CD8-positive, alpha-beta memory T cell (primary cell): ENCODE measurements at regions not wholly inside any gene's neighbourhood (a gene's known extent, or its start where the extent isn't known, plus 50 kb on each side); places are given as distances from the start of the nearest gene placed in this dataset.
"Not testable (repeated sequence)": the region's sequence is repeated elsewhere in the genome, so short reads cannot be mapped to it uniquely, and the experiment has no call there.

ENCODE experiments used
- CTCF ChIA-PET: fragments of 350-600 bp; sonication (Branson Sonifier 250); formaldehyde crosslinking; loops from one replicate; lab custom pipeline; 2021; ENCODE audit warnings: antibody characterized with exemption; lab: Charles Lee
- POLR2A ChIA-PET: fragments of 350-600 bp; sonication (Branson Sonifier 250); formaldehyde crosslinking; loops from one replicate; lab custom pipeline; 2021; ENCODE audit warnings: antibody characterized with exemption; lab: Charles Lee
- DNase-seq, 5 donors: peaks; one replicate each; pipeline versions ENCODE4 v3.0.0 to v3.0.0-alpha.2; 2020 to 2022; ENCODE audit warnings: mixed read lengths in 1 of 5
- H3K27ac ChIP-seq: one replicate; pipeline ENCODE4 v1.7.0; 2013; ENCODE audit warnings: low read depth, mild to moderate bottlenecking, low read length, moderate library complexity
- H3K27me3 ChIP-seq: 2 replicates; pipeline ENCODE4 v1.7.0; 2013; ENCODE audit warnings: low read length, mild to moderate bottlenecking; ENCODE audit not compliant: insufficient read depth, poor library complexity, severe bottlenecking
- H3K36me3 ChIP-seq: 2 replicates; pipeline ENCODE4 v1.7.0; 2013; ENCODE audit warnings: mild to moderate bottlenecking, low read length, moderate library complexity; ENCODE audit not compliant: insufficient read depth
- H3K4me1 ChIP-seq: 2 replicates; pipeline ENCODE4 v1.7.0; 2013; ENCODE audit warnings: mild to moderate bottlenecking, low read length, moderate library complexity; ENCODE audit not compliant: insufficient read depth
- H3K4me3 ChIP-seq: 2 replicates; pipeline ENCODE4 v1.7.0; 2013; ENCODE audit warnings: mild to moderate bottlenecking, low read length
- H3K9me3 ChIP-seq: 2 replicates; pipeline ENCODE4 v1.7.0; 2013; ENCODE audit warnings: mild to moderate bottlenecking, low read length
- H3K27ac Mint-ChIP-seq, 8 donors: one replicate each; pipeline ENCODE4 v1.8.0; 2020 to 2021; ENCODE audit warnings: mixed read lengths in 8 of 8, mild to moderate bottlenecking in 6 of 8, inconsistent platforms in 3 of 8, moderate library complexity in 3 of 8
- H3K27me3 Mint-ChIP-seq, 2 donors: one replicate each; pipeline ENCODE4 v1.8.0; 2020 to 2021; ENCODE audit warnings: mixed read lengths in 2 of 2, mild to moderate bottlenecking in 1 of 2, moderate library complexity in 1 of 2
- H3K36me3 Mint-ChIP-seq, 3 donors: one replicate each; pipeline ENCODE4 v1.8.0; 2020 to 2021; ENCODE audit warnings: mixed read lengths in 3 of 3, inconsistent platforms in 1 of 3, mild to moderate bottlenecking in 1 of 3
- H3K4me1 Mint-ChIP-seq, 3 donors: one replicate each; pipeline ENCODE4 v1.8.0; 2020 to 2021; ENCODE audit warnings: mixed read lengths in 3 of 3, inconsistent platforms in 1 of 3, mild to moderate bottlenecking in 1 of 3
- H3K4me3 Mint-ChIP-seq, 7 donors: one replicate each; pipeline ENCODE4 v1.8.0; 2020 to 2021; ENCODE audit warnings: mixed read lengths in 7 of 7, mild to moderate bottlenecking in 6 of 7, moderate library complexity in 4 of 7, inconsistent platforms in 2 of 7
- H3K9me3 Mint-ChIP-seq, 5 donors: one replicate each; pipeline ENCODE4 v1.8.0; 2020 to 2022; ENCODE audit warnings: mixed read lengths in 5 of 5, mild to moderate bottlenecking in 3 of 5, moderate library complexity in 2 of 5, inconsistent platforms in 1 of 5

DNA sequence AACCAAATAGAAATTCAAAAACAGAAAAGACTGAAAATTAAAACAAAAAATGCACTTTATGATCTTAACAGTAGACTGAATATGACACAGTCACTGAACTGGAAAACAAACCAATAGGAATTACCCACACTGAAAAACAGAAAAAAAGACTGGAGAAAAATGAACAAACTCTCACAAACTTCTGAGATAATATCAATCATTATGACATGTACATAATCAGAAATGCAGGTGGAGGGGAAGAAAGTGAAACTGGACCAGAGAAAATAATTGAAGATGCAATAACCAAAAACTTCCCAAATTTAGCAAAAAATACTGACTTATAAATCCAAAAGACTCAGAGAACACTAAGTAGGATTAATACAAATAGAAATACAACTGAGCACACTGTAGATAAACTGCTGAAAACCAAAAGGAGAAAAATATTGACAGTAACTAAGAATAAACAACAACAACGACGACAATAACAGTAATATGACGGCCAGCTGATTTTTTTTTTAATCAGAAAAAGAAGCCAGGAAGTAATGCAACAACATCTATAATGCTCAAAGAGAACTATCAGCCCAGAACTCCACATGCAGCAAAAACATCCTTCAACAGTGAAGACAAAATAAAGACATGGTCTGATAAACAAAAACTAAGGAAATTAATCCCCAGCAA lies 108.1 kb downstream of the ZFAND4 start:
- Mint-ChIP-seq H3K27ac (no peak overlapping the region), H3K4me1 (peaks cover 35 to 71% (median 55%) of the 10 kb centered on the region in 3 donors), H3K36me3 (peaks cover 0 to 11% (median 6%) of the 10 kb centered on the region in 3 donors), H3K9me3 (no peaks in the 10 kb centered on the region), H3K4me3 (no peak overlapping the region), H3K27me3 (no peaks in the 10 kb centered on the region)
- Histone ChIP-seq H3K9me3 (no peaks in the 10 kb centered on the region), H3K27me3 (no peaks in the 10 kb centered on the region), H3K36me3 (no peaks in the 10 kb centered on the region), H3K27ac (no peak overlapping the region), H3K4me1 (no peaks in the 10 kb centered on the region), H3K4me3 (no peak overlapping the region)
- DNase-seq, result no peak
- ChIA-PET CTCF (no interaction called here), POLR2A (no interaction called here)

DNA sequence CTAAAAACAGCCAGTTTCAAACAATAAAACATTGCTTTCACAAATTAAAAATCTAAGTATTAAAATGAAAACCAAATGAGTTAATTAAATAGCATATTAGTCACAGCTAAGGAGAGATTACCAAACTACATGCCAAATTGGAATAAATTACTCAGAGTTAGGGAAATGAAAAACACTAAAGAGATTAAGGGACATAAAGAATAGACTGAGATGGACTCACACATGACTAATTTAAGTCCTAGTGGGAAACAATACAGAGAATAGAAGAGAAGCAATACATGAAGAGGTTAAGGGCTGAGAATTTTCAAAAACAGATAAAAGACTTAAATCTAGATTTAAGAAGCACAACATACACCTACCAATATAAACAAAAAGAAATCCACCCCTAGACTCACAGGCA lies 110.6 kb downstream of the ZFAND4 start:
- H3K27ac Mint-ChIP-seq, result peak overlapping the region in 1 of 8 donors; percentile 32
- H3K27me3 Mint-ChIP-seq, result no peaks in the 10 kb centered on the region
- peak overlapping the region in 1 of 7 donors; percentile 7 for H3K4me3 Mint-ChIP-seq
- H3K4me1 Mint-ChIP-seq, result peaks cover 46 to 79% (median 66%) of the 10 kb centered on the region in 3 donors
- Histone ChIP-seq H3K27me3 (no peaks in the 10 kb centered on the region), H3K36me3 (no peaks in the 10 kb centered on the region), H3K4me1 (peaks cover 18% of the 10 kb centered on the region), H3K27ac (no peak overlapping the region), H3K4me3 (no peak overlapping the region), H3K9me3 (no peaks in the 10 kb centered on the region)
- H3K36me3 Mint-ChIP-seq, result peaks cover 0 to 9% (median 4%) of the 10 kb centered on the region in 3 donors
- no peak for DNase-seq
- POLR2A ChIA-PET, result no interaction called here
- CTCF ChIA-PET, result no interaction called here
- H3K9me3 Mint-ChIP-seq, result no peaks in the 10 kb centered on the region

DNA sequence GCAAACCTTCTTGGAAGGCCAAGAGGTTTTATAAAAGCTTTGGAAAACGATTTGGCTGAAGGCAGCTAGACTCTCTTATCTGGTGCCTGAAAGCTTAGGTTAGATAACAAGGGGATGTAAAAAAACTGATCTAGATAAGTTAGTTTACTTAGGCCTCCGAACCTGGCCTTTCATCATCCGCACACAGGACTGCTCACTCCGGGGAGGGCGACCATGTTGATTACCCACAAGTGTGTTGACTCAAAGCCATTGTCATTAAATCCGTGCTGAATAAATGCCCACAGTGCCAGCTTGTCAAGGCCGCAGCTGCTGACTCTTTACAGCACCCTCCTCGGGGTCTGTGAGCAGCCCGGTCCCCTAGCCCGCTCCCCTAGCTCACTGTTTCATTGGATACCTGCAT lies 112.3 kb downstream of the ZFAND4 start:
- H3K4me3 ChIP-seq, result no peak overlapping the region
- POLR2A ChIA-PET, result interaction anchor here (0.5 kb wide), 1 partner anchor 19 kb away, joined by 4 read pairs; no protein-coding TSS in a partner anchor
- peaks cover 20% of the 10 kb centered on the region for H3K4me1 ChIP-seq
- no peaks in the 10 kb centered on the region for H3K36me3 ChIP-seq
- no peak overlapping the region for H3K4me3 Mint-ChIP-seq
- CTCF ChIA-PET, result no interaction called here
- no peaks in the 10 kb centered on the region for H3K27me3 Mint-ChIP-seq
- H3K27ac ChIP-seq, result no peak overlapping the region
- DNase-seq, result no peak
- H3K9me3 ChIP-seq, result no peaks in the 10 kb centered on the region
- no peaks in the 10 kb centered on the region for H3K27me3 ChIP-seq
- H3K36me3 Mint-ChIP-seq, result peaks cover 0 to 12% (median 4%) of the 10 kb centered on the region in 3 donors
- H3K27ac Mint-ChIP-seq, result peak overlapping the region in 1 of 8 donors; percentile 81
- no peaks in the 10 kb centered on the region for H3K9me3 Mint-ChIP-seq
- H3K4me1 Mint-ChIP-seq, result peaks cover 53 to 80% (median 71%) of the 10 kb centered on the region in 3 donors

DNA sequence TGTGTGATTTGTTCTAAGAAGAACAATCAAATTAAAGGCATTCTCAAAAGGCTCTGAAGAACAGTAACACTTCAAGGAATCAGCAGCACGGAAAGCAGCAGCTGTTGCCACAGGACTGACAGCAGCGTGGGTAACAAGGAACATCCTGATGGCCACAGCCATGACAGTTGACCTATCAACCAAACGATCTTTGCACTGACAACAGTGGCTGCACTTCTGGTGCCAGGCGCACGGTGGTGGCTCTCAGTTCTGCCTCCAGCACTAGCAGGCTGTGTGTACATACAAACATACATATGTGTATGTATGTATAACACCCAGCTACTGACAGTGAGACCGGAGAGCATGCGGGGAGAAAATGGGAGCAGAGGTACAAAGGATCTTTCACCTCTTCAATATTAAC lies 114.1 kb downstream of the ZFAND4 start:
- H3K27ac ChIP-seq, result no peak overlapping the region
- no peaks in the 10 kb centered on the region for H3K27me3 ChIP-seq
- H3K4me3 Mint-ChIP-seq, result peak overlapping the region in 5 of 7 donors; percentile 23 to 70 (median 44)
- no peak for DNase-seq
- peak overlapping the region in 7 of 8 donors; percentile 17 to 84 (median 63) for H3K27ac Mint-ChIP-seq
- H3K9me3 ChIP-seq, result no peaks in the 10 kb centered on the region
- no peaks in the 10 kb centered on the region for H3K9me3 Mint-ChIP-seq
- H3K4me3 ChIP-seq, result no peak overlapping the region
- CTCF ChIA-PET, result no interaction called here
- H3K27me3 Mint-ChIP-seq, result no peaks in the 10 kb centered on the region
- H3K36me3 Mint-ChIP-seq, result peaks cover 0 to 12% (median 5%) of the 10 kb centered on the region in 3 donors
- peaks cover 20% of the 10 kb centered on the region for H3K4me1 ChIP-seq
- H3K4me1 Mint-ChIP-seq, result peaks cover 42 to 70% (median 55%) of the 10 kb centered on the region in 3 donors
- no peaks in the 10 kb centered on the region for H3K36me3 ChIP-seq
- POLR2A ChIA-PET, result interaction anchor here (1.2 kb wide), 1 partner anchor 22 kb away, joined by 3 read pairs; no protein-coding TSS in a partner anchor

DNA sequence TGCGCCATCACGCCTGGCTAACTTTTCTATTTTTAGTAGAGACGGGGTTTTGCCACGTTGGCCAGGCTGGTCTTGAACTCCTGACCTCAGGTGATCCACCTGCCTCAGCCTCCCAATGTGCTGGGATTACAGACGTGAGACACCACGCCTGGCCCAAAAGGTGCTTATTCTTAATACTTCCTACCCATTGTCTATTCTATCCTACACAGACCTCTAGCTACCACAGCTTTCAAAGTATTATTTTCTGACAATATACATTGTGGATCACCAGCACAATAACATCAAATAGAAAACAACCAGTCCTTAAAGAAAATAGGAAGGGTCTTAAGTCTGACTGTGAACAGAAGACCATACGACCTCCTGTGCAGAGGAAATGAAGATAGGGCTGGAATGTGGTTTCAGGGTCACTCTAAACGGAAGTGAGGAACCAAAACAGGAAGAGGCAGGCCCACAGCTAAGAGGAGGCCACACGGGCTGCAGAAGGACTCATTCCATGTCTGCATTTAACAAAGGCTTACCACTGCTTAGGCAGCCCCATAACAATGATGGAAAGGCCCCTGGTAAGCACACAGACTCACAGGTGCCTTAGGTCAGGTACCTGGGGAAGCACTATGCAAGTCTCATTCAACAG lies 115.2 kb downstream of the ZFAND4 start:
- ChIA-PET CTCF (no interaction called here), POLR2A (interaction anchor here (1.2 kb wide), 1 partner anchor 23 kb away, joined by 3 read pairs; no protein-coding TSS in a partner anchor)
- Mint-ChIP-seq H3K27ac (peak overlapping the region in 7 of 8 donors; percentile 1 to 87 (median 57)), H3K27me3 (no peaks in the 10 kb centered on the region), H3K36me3 (peaks cover 0 to 12% (median 5%) of the 10 kb centered on the region in 3 donors), H3K9me3 (no peaks in the 10 kb centered on the region), H3K4me3 (peak overlapping the region in 6 of 7 donors; percentile 42 to 70 (median 61)), H3K4me1 (peaks cover 40 to 64% (median 52%) of the 10 kb centered on the region in 3 donors)
- H3K4me1 ChIP-seq, result peaks cover 20% of the 10 kb centered on the region
- H3K27me3 ChIP-seq, result no peaks in the 10 kb centered on the region
- H3K9me3 ChIP-seq, result no peaks in the 10 kb centered on the region
- no peaks in the 10 kb centered on the region for H3K36me3 ChIP-seq
- H3K4me3 ChIP-seq, result peak overlapping the region; percentile 29
- no peak overlapping the region for H3K27ac ChIP-seq
- peak in 2 of 5 donors; percentile 8 to 11 for DNase-seq

DNA sequence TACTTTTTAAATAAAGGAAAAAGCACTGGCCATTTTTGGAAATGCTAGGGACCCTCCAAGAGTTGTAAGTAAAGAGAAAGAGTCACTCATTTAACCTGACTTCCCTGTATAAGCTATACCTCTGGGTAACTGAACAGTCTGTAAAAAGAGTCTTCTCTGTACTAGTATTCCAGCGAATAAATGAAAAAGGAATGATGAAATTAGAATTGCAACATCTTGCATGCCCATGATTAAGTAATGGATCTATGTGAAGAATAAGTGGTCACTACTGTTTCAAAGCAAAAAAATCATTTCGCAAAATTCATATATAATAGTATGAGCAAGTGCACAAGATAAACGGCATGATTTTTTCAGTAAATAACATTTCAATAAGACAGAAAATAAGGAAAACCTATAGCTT lies 116.8 kb downstream of the ZFAND4 start:
- H3K9me3 ChIP-seq, result no peaks in the 10 kb centered on the region
- H3K4me3 Mint-ChIP-seq, result no peak overlapping the region
- H3K4me1 ChIP-seq, result peaks cover 20% of the 10 kb centered on the region
- peaks cover 36 to 57% (median 45%) of the 10 kb centered on the region in 3 donors for H3K4me1 Mint-ChIP-seq
- no peaks in the 10 kb centered on the region for H3K27me3 Mint-ChIP-seq
- H3K36me3 Mint-ChIP-seq, result peaks cover 0 to 17% (median 5%) of the 10 kb centered on the region in 3 donors
- H3K9me3 Mint-ChIP-seq, result no peaks in the 10 kb centered on the region
- DNase-seq, result no peak
- ChIA-PET POLR2A (no interaction called here), CTCF (interaction anchor here (0.7 kb wide), 1 partner anchor 1610 kb away, joined by 3 read pairs; no protein-coding TSS in a partner anchor)
- no peak overlapping the region for H3K27ac Mint-ChIP-seq
- no peaks in the 10 kb centered on the region for H3K36me3 ChIP-seq
- no peaks in the 10 kb centered on the region for H3K27me3 ChIP-seq
- no peak overlapping the region for H3K4me3 ChIP-seq
- no peak overlapping the region for H3K27ac ChIP-seq

DNA sequence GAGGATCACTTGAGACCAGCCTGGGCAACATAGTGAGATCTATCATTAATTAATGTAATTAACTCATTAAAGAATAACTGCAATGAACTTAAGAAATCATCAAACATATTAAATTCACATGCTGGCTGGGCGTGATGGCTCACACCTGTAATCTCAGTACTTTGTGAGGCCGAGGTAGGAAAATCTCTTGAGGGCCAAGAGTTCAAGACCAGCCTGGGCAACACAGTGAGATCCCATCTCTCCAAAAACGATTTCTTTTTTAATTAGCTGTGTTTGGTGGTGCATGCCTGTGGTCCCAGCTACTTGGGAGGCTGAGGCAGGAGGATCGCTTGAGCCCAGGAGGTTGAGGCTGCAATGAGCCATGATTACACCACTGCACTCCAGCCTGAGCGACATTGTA lies 117.2 kb downstream of the ZFAND4 start:
- H3K27me3 Mint-ChIP-seq, H3K4me3 Mint-ChIP-seq, H3K27me3 ChIP-seq, H3K4me3 ChIP-seq, DNase-seq, H3K27ac ChIP-seq, H3K36me3 ChIP-seq, H3K9me3 ChIP-seq, POLR2A ChIA-PET, H3K9me3 Mint-ChIP-seq: not testable (repeated sequence)
- H3K4me1 ChIP-seq, result peaks cover 20% of the 10 kb centered on the region
- peaks cover 0 to 19% (median 8%) of the 10 kb centered on the region in 3 donors for H3K36me3 Mint-ChIP-seq
- peak overlapping the region in 1 of 8 donors; percentile 25 for H3K27ac Mint-ChIP-seq
- H3K4me1 Mint-ChIP-seq, result peaks cover 39 to 57% (median 45%) of the 10 kb centered on the region in 3 donors
- CTCF ChIA-PET, result interaction anchor here (0.7 kb wide), 1 partner anchor 1610 kb away, joined by 3 read pairs; no protein-coding TSS in a partner anchor

DNA sequence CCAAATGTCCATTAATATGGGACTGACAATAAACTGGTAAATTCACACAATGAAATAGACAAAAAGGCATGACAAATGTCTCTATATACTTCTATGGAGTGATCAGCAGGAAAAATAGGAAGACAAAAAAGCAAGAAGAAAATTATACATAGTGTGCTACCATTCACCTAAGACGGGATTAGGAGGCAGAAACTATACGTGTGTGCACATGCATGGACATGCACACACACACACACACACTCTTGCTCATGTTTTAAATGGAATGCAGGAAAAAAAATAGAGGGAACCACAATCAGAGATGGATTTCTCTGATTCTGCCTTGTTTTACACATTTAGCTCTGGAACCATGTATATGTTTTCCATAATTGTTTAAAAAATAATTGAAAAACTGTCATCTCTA lies 119.0 kb downstream of the ZFAND4 start:
- no peak overlapping the region for H3K4me3 ChIP-seq
- CTCF ChIA-PET, result no interaction called here

More for the DNA sequence above, 119.0 kb downstream of the ZFAND4 start:
- no peak overlapping the region for H3K27ac ChIP-seq
- H3K9me3 ChIP-seq, result no peaks in the 10 kb centered on the region
- peaks cover 4 to 25% (median 12%) of the 10 kb centered on the region in 3 donors for H3K36me3 Mint-ChIP-seq
- H3K4me1 Mint-ChIP-seq, result peaks cover 31 to 48% (median 33%) of the 10 kb centered on the region in 3 donors
- H3K4me3 Mint-ChIP-seq, result no peak overlapping the region
- H3K4me1 ChIP-seq, result peaks cover 18% of the 10 kb centered on the region
- no peak for DNase-seq
- H3K27me3 Mint-ChIP-seq, result no peaks in the 10 kb centered on the region
- peak overlapping the region in 1 of 8 donors; percentile 4 for H3K27ac Mint-ChIP-seq
- H3K36me3 ChIP-seq, result no peaks in the 10 kb centered on the region
- no peaks in the 10 kb centered on the region for H3K27me3 ChIP-seq
- no peaks in the 10 kb centered on the region for H3K9me3 Mint-ChIP-seq
- POLR2A ChIA-PET, result no interaction called here
